Activated CD4-positive, CD25-positive, alpha-beta regulatory T cell treated with anti-CD3 and anti-CD28 coated beads, Interleukin-2, amount 50 U/mL, for 16 hours (primary cell): ENCODE measurements at regions not wholly inside any gene's neighbourhood (a gene's known extent, or its start where the extent isn't known, plus 50 kb on each side); places are given as distances from the start of the nearest gene placed in this dataset.

ENCODE experiments used
- DNase-seq: peaks from one replicate; pipeline ENCODE4 v3.0.0-alpha.2; 2020; ENCODE audit warnings: low read depth, low spot score

GRCh38 chr2:126774761-126775160 lies 118.8 kb downstream of the GYPC start:
- DNase-seq: no peak

- DNase-seq: no peak
Measured at GRCh38 chr2:126775300-126775985, 119.5 kb downstream of the GYPC start.

- no peak for DNase-seq
Measured at GRCh38 chr2:126776255-126776654, 120.3 kb downstream of the GYPC start.

GRCh38 chr2:126776692-126777619 lies 121.0 kb downstream of the GYPC start:
- DNase-seq: peak; percentile 43

GRCh38 chr2:126777620-126777978 lies 121.1 kb upstream of the TEX51 start:
- no peak for DNase-seq

- no peak for DNase-seq
Measured at GRCh38 chr2:126778561-126779501, 119.9 kb upstream of the TEX51 start.

GRCh38 chr2:126781206-126781605 lies 117.5 kb upstream of the TEX51 start:
- no peak for DNase-seq

- DNase-seq: no peak
Measured at GRCh38 chr2:126781806-126782205, 116.9 kb upstream of the TEX51 start.

GRCh38 chr2:126782648-126783047 lies 116.0 kb upstream of the TEX51 start:
- DNase-seq: no peak

- DNase-seq: no peak
Measured at GRCh38 chr2:126783341-126783740, 115.3 kb upstream of the TEX51 start.

GRCh38 chr2:126784045-126784444 lies 114.6 kb upstream of the TEX51 start:
- DNase-seq: no peak

GRCh38 chr2:126784621-126785020 lies 114.1 kb upstream of the TEX51 start:
- no peak for DNase-seq

- DNase-seq: no peak
Measured at GRCh38 chr2:126785236-126785635, 113.5 kb upstream of the TEX51 start.

GRCh38 chr2:126785862-126786261 lies 112.8 kb upstream of the TEX51 start:
- DNase-seq: no peak

GRCh38 chr2:126786765-126787164 lies 111.9 kb upstream of the TEX51 start:
- no peak for DNase-seq

- no peak for DNase-seq
Measured at GRCh38 chr2:126787289-126787688, 111.4 kb upstream of the TEX51 start.

- no peak for DNase-seq
Measured at GRCh38 chr2:126788113-126788512, 110.6 kb upstream of the TEX51 start.

GRCh38 chr2:126788652-126789051 lies 110.0 kb upstream of the TEX51 start:
- no peak for DNase-seq

- no peak for DNase-seq
Measured at GRCh38 chr2:126790987-126791780, 107.5 kb upstream of the TEX51 start.

- no peak for DNase-seq
Measured at GRCh38 chr2:126792186-126792585, 106.5 kb upstream of the TEX51 start.

- no peak for DNase-seq
Measured at GRCh38 chr2:126792993-126793392, 105.7 kb upstream of the TEX51 start.
